ENCODE measurements at regions not wholly inside any gene's neighbourhood (a gene's known extent, or its start where the extent isn't known, plus 50 kb on each side); places are given as distances from the start of the nearest gene placed in this dataset.
A peak's percentile ranks its signal among the peaks of the same experiment; 100 is the strongest.

DNA sequence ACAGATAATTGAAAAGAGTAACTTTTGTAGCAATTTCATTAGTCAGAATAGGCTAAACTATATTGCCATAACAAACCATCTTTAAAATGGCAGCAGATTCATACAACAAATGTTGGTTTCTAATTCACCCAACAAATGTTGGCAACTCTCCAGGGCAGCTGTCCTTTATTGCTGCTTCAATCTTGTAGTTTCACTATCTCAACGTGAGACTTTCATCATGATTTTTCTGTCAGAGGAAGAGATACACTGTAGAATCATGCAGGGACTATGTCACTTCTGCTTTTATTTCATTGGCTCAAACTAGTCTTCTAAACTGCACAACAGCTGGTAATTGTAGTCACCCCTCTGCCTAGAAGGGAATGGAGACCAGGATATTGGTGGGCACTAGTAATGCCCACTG, 174.2 kb downstream of the TANC2 start:
- peaks cover 24% of the 10 kb centered on the region for H3K4me1 Mint-ChIP-seq (ENCODE audit: unreplicated experiment)
- no peaks in the 10 kb centered on the region for H3K36me3 Mint-ChIP-seq
- no peak overlapping the region for H3K4me3 Mint-ChIP-seq
- TF ChIP-seq, protein P1, sequence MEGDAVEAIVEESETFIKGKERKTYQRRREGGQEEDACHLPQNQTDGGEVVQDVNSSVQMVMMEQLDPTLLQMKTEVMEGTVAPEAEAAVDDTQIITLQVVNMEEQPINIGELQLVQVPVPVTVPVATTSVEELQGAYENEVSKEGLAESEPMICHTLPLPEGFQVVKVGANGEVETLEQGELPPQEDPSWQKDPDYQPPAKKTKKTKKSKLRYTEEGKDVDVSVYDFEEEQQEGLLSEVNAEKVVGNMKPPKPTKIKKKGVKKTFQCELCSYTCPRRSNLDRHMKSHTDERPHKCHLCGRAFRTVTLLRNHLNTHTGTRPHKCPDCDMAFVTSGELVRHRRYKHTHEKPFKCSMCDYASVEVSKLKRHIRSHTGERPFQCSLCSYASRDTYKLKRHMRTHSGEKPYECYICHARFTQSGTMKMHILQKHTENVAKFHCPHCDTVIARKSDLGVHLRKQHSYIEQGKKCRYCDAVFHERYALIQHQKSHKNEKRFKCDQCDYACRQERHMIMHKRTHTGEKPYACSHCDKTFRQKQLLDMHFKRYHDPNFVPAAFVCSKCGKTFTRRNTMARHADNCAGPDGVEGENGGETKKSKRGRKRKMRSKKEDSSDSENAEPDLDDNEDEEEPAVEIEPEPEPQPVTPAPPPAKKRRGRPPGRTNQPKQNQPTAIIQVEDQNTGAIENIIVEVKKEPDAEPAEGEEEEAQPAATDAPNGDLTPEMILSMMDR (conservative IDR thresholded peaks at IDR 0.05), result no peak
- no peak for DNase-seq (ENCODE audit: extremely low spot score, unreplicated experiment)
- no peaks in the 10 kb centered on the region for H3K27me3 Mint-ChIP-seq
- H3K9me3 Mint-ChIP-seq, result no peaks in the 10 kb centered on the region
- no peak overlapping the region for H3K27ac Mint-ChIP-seq

DNA sequence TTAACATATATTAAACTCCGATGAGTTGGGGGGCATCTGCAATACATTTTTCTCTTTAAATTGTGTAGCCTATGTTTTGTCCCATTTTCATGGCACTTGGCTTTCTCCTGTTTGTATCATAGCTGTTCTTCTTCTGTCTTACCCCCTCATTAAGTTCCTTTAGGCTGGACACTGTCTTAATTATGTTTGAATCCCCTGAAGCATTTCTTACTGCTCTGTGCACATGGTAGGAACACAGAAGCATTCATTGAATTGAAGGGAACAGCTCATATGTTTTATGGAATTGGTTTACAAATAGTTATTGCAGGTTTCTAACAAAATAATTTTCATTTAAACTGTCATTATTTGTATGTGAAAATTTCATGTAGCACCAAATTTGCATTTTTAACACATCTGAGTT, 176.8 kb downstream of the TANC2 start:
- Mint-ChIP-seq H3K9me3 (no peaks in the 10 kb centered on the region), H3K27ac (no peak overlapping the region), H3K36me3 (peaks cover 4% of the 10 kb centered on the region), H3K27me3 (no peaks in the 10 kb centered on the region), H3K4me3 (no peak overlapping the region), H3K4me1 (ENCODE audit: unreplicated experiment) (peaks cover 18% of the 10 kb centered on the region)
- DNase-seq (ENCODE audit: extremely low spot score, unreplicated experiment), result no peak
- TF ChIP-seq, protein P1 (conservative IDR thresholded peaks at IDR 0.05), result no peak

DNA sequence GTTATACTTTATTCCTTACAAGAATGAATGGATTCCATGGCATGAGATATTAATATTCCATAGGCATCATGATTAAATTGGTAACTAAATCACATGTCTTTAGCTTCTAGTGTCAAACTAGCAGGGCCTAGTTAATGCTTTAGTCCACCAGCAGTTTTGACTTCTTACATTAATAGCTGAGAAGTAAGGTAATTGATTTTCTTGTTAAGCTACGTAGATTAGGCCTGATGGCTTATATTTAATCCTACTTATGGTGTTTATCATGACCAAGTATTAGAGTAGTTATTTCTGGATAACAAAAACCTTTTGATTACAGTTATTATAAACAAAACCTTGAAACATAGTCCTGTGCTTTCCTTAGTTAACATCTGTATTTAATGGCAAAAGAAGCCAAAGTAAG, 184.5 kb downstream of the TANC2 start:
- Mint-ChIP-seq H3K9me3 (no peaks in the 10 kb centered on the region), H3K27me3 (no peaks in the 10 kb centered on the region), H3K4me3 (peak overlapping the region; percentile 91), H3K4me1 (ENCODE audit: unreplicated experiment) (peaks cover 43% of the 10 kb centered on the region), H3K27ac (peak overlapping the region; percentile 90), H3K36me3 (peaks cover 4% of the 10 kb centered on the region)
- TF ChIP-seq, protein P1 (conservative IDR thresholded peaks at IDR 0.05), result no peak
- DNase-seq (ENCODE audit: extremely low spot score, unreplicated experiment), result no peak

DNA sequence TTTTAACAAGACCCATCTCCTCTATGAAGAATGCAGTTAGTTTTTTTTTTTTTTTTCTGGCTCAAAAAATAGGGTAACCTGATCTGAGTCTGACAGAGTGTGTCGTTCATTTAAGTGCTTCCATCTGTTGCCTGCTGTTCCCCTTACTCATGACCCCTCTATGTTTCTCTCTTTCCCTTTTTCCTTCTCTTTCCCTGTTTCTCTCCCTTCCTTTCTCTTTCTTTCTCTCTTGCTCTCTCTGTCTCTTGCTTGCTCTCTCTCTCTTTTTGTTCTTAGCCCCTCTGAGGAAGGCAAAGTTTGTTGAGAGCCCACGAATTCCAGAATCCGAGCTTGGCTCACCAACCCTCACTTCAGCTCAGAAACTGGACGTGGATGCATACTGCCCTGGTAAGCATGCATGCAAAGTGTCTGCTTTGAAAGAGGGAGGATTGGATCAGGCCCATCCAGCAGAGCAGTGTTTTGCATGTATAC, 185.0 kb downstream of the TANC2 start:
- Mint-ChIP-seq H3K4me1 (ENCODE audit: unreplicated experiment) (peaks cover 43% of the 10 kb centered on the region), H3K27ac (peak overlapping the region; percentile 90), H3K9me3 (no peaks in the 10 kb centered on the region), H3K4me3 (peak overlapping the region; percentile 91), H3K36me3 (peaks cover 2% of the 10 kb centered on the region), H3K27me3 (no peaks in the 10 kb centered on the region)
- TF ChIP-seq, protein P1 (conservative IDR thresholded peaks at IDR 0.05), result no peak
- DNase-seq (ENCODE audit: extremely low spot score, unreplicated experiment), result no peak

DNA sequence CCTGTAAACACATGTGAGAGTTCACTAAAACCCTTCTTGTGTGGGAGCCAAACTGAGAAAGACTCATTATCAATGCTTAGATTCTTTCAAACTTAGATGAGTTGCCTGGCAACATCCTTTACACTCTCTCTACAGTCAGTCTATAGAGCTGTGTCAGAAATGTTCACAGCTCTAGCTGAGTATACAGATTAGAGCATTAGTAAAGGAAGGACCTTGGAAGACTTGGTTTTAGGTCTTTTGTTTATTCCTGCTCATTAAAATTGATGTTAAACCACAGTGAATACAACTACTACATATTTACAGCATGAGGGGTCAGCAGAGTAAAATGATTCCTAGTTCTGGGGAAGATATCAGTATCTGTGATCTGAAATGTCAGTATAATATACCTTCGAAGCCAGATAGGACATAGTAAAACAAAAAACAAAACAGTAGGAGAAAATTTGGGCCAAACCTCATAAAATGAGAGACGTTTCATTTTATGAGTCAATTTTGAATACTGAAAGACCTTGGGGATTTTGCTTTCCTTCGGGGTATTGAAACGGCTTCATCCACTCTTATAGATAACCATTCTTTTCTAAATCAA, 186.0 kb downstream of the TANC2 start:
- H3K4me1 Mint-ChIP-seq (ENCODE audit: unreplicated experiment), result peaks cover 45% of the 10 kb centered on the region
- H3K4me3 Mint-ChIP-seq, result peak overlapping the region; percentile 91
- peaks cover 4% of the 10 kb centered on the region for H3K36me3 Mint-ChIP-seq
- TF ChIP-seq, protein P1 (conservative IDR thresholded peaks at IDR 0.05), result no peak
- no peaks in the 10 kb centered on the region for H3K27me3 Mint-ChIP-seq
- H3K27ac Mint-ChIP-seq, result peak overlapping the region; percentile 90
- DNase-seq (ENCODE audit: extremely low spot score, unreplicated experiment), result no peak
- H3K9me3 Mint-ChIP-seq, result no peaks in the 10 kb centered on the region

Data from type B pancreatic cell (in vitro differentiated cells).